RPMI8226 (cell line): ENCODE measurements at regions not wholly inside any gene's neighbourhood (a gene's known extent, or its start where the extent isn't known, plus 50 kb on each side); places are given as distances from the start of the nearest gene placed in this dataset.

Source experiments
- DNase-seq: peaks from one replicate; pipeline ENCODE4 v3.0.0-alpha.2; 2015

DNA sequence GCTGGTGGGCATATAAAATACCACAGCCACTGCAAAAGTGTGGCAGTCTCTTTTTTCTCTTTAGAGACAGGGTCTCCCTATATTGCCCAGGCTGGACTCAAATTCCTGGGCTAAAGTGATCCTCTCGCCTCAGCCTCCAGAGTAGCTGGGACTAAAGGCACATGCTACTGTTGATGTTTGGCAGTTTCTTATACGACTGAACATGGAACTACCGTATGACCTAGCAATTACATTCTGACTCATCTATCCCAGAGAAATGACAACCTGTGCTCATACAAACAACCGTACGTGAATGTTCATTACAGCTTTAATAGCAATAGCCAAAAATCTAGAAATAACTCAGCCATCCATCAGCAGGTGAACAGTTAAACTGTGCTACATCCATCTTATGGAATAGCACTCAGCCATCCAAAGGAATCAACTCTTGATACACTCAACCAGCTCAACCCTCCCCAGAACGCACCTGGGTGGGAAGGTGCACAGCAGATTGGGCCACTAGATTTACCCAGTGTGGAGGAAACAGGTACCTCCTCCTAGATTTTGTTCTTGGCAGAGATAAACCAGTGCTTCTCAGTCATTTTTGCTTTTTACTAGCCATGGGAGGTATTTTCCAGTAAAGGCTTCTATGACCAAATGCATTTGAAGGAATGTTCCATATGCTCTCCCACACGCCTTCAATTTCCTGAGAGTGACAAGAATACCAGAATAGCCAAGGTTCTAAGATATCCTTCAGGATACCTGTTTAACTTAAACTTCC is 130.5 kb downstream of the MED15 start:
- no peak for DNase-seq

DNA sequence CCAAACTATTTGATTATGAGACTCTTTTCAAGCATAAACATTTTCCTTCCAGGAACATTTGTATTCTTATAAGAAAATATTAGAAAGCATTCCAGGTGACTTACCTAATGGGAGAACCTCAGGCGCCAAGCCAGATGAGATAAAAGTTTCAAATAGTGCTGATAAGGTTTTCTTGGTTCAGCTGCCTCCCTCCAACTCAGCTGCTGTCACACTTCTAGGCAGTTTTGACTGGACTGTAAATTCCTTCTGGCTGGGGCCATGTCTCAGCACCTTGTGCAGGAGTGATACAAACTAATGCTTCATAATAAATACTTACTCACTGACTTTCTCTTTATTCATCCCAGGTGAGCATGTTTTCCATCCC is 131.1 kb downstream of the MED15 start:
- DNase-seq, result no peak

DNA sequence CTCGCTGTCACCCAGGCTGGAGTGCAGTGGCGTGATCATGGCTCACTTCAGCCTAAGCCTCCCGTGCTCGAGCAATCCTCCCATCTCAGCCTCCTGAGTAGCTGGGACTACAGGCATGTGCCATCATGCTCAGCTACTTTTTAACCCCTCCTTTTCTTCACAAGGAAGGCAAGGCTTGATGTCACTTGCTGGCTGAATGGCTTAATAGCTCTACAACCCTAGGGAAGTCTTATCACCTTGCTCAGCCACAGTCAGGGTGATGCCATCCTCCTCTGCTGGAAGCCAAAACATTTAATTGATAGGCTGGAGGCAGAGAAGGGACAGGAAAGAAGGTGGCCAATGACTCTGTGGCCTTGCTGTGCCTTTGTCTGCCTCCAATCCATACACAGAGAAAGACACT is 131.9 kb downstream of the MED15 start:
- DNase-seq, result no peak

DNA sequence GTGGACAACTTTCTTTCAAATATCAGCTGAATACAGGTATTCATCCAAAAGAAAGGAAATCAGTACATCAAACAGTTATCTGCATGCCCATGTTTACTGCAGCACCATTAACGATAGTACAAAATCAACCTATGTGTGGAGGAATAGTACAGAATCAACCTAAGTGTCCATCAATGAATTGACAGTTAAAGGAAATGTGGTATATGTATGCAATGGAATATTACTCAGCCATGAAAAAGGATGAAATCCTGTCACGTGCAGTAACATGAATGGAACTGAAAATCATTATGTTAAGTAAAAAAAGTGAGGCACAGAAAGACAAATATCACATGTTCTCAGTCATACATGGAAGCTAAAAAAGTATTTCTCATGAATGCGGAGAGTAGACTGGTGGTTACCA is 132.3 kb downstream of the MED15 start:
- DNase-seq, result no peak

DNA sequence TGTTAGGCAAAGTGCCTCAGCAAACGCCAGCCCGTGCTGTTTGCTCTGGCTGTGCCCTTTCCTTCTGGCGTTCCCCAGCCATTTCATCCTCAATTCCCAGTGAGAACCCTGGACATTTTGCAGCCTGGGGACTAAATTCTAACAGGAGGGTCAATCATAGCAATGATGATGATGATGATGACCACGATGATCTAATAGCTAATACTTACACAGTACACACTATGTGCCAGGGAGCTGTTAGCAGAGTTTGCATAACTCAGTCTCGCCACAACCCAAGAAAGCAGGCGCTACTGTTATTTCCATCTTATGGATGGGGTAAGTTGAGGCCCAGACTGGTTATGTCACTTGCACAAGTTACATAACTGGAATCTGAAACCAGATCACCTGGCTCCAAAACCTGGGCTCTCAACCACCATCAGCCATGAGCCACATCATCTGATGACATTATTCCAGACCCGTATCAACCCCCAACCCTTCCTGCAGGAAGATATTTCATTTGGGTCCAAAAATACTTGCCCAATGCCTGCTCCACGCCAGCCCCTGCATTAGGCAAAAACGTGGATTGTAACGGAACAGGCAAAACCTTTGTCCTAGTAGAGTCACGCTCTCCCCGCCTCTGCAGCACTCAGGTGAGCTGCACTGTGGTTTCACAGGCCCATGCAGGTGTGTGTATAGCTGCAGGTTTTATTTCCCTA is 132.6 kb upstream of the SERPIND1 start:
- DNase-seq, result no peak

DNA sequence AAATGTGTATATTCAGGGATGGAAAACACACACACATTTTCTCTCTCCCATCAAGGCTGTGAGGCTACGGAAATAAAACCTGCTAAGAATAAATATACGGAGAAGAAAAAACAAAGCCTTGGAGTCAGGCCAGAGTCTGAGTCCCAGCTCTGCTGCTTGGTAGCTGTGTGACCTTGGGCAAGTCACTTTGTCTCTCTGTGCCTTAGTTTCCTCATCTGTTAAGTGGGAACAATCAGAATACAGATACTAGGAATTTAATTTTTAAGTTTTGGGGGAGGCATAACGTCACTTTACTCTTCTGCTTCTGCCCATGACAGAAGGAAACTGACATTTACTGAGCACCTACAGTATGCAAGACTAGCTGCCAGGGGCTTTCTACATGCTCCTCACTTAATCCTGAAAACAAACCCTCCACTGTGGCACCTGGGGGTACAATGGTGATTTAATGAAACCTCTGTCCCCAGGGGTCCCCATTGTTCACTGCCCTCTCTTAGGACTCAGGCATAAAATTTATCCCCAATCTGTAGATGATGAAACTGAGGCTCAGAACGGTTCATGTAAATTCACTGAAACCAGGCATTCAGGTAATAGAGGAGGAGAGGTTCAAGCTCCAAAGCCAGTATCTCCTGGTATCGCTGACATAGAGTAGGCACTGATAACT is 131.9 kb upstream of the SERPIND1 start:
- no peak for DNase-seq

DNA sequence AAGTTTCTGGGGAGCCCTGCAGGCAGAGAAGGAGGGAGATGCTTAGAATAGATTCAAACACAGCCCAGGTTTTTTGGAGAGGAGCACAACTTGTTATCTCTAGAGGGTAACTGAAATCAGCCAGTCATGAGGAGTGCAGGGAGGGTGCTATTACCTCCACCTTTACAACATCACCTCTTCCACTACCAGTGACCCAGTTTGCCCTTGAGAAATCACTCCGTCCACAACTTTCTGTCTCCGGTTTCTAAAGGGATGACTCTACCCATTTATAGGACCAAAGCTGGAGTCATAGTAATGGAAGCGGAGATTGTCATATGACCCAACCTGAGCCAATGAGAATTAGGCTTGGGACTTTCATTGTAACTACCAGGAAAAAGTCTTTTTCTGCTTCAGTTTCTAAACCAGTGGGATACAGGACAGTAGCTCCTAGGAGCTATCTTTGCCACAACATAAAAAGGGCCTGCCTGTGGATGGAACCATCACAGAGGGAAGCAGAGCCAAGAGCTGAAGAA is 131.2 kb upstream of the SERPIND1 start:
- DNase-seq, result no peak

DNA sequence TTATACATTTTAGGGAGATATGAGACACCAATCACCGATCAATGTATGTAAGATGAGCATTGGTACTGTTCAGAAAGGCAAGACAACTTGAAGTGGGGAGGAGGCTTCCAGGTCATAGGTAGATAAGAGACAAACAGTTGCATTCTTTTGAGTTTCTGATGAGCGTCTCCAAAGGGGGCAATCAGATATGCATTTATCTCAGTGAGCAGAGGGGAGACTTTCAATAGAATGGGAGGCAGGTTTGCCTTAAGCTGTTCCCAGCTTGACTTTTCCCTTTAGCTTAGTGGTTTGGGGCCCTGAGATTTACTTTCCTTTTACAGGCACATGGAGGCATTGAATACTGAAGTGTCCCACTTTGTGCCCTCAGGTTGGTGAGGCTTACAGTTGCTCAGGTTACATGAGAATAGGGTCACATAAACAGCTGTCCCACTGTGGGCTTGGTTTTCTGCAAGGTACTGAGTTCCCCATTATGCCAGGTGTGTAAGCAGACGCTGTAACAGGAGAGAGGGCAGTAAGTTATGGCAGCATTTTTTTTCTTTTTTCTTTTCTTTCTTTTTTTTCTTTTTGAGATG is 129.8 kb upstream of the SERPIND1 start:
- no peak for DNase-seq

DNA sequence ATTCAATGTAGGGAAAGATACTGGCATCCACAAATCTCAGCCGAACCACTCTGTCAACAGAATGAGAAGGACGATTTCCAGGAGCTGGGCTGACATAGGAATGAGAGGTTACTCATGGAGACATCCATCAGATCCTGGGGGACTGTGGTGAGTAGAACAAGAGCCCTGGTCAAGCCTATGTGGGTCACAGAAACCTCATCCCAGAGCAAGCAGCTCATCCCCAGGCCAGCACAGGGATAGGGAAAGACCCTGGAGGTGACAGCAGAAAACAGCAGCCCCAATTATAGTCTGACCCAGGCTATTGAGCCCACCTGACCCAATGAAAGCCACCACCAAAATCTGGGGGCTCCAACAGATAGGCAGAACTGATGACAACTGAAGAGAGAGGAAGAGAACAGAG is 128.0 kb upstream of the SERPIND1 start:
- no peak for DNase-seq

DNA sequence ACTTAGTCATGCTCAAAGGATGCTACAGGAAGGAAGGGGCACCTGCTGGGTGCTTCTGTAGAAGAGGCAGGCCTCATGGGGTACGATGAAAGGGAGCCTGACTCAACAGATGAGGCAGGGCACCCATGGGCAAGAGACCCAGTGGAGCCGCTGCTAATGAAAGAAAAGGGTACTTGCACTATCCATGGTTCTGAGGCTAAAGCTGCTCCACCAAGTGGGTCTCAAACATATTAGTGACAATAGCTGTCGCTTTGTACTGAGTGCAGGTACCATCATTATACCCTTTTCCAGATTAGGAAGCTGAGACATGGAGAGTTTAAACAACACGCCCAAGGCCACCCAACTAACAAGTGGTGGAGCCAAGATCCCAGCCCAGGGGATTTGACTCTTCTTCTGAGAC is 127.5 kb upstream of the SERPIND1 start:
- no peak for DNase-seq

DNA sequence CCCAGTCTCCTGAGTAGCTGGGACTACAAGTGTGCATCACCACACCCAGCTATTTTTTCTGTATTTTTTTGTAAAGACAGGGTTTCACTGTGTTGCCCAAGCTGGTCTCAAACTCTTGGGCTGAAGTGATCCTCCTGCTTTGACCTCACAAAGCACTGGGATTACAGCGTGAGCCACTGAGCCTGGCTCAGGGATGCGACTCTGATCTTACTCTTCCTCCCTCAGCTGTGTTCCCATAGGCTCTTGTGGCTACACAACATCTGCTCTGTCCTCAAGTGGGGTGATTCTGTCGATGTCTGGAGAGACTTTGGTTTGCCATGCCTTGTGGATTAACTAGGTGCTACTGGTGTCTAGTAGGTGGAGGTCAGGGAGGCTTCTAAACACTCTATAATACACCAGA is 127.0 kb upstream of the SERPIND1 start:
- no peak for DNase-seq

DNA sequence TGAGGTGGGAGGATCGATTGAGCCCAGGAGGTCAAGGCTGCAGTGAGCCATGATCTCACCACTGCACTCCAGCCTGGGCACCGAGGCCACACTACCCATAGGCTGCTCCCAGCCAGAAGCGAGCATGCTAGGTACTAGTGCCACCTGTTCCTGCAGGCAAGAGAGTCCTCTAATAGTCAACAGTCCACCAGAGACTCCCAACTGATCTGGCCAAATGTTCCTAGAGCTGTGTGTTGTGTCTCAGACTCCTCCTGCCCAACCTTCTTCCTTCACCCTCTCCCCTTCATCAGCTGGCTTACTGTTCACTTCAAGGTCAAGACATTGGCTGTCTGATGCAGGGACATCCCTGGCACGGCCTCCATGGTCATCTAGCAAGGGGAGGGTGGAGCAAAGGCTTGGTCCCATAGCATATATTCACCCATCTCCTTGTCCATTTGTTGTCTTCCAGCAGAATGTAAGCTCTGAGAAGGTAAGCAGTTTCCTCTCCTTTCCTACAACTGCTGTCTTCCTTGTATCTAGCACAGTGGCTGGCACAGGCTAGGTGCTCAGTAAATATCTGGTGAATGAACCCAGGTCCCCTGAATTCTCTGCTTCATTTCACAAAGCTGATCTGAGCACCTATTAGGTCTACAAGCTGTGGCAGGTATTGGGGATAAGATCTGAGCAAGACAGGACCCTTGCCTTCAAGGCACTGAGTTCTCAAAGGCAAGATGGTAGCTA is 126.2 kb upstream of the SERPIND1 start:
- DNase-seq, result no peak

DNA sequence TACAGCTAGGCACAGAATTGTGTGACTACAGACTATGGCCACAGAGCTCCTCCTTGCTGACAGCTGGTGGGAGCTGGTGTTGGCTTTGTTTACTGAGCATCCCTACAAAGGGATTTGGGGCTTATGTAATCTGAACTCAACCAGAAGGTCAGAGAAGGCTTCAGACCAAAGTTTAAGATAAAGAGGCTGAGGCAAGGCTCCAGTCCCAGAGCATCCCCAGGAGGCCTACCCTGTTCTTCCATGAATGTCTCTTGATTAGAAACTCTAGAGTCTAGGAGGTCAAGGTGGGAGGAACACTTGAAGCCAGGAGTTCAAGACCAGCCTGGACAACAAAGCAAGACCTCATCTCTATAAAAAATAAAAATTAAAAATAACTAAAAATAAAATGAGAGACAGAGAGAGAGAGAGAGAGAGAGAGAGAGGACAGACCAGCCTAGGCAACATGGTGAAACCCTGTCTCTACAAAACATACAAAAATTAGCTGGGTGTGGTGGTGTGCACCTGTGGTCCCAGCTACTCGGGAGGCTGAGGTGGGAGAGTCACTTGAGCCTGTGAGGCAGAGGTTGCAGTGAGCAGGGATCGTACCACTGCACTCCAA is 125.5 kb upstream of the SERPIND1 start:
- DNase-seq, result no peak

DNA sequence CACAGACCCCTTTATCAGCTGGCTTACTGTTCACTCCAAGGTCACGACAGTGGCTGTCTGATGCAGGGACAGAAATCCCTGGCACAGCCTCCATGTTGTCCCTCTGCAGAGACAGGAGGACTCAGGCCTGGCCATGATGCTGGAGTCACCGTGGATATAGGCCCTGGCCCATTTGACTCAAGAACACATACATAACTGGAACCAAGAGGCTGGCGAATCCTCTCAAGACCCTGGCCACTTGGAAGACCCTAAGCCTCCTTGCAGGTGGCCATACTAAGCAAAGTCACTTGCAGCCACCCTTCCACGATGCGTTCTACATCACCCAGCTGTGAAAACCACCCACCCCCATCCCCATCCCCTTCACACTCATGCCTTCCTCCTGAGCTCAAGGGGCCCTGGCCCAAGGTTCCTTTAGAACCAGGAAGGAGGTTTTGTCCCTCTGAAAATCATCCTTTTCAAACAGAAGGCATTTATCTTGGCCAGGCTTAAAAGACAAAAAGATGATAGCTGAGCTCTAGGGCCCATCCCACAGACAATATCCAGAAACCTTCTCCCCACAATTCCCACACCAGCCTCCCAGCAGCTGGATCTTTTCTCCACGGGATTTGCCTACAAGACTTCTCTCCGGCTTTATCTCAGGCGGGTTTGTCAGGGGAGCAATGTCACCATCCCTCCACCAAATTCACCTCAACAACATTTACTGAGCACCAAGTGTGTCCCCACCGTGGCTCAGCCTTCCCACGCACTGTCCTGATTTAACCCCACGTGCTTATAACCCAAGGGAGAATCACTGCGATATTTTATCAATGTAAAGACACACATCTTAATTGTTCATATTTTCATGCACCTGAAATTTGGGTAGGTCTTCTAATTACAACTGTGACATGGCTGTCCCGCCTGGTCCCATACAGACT is 123.4 kb upstream of the SERPIND1 start:
- DNase-seq, result no peak

DNA sequence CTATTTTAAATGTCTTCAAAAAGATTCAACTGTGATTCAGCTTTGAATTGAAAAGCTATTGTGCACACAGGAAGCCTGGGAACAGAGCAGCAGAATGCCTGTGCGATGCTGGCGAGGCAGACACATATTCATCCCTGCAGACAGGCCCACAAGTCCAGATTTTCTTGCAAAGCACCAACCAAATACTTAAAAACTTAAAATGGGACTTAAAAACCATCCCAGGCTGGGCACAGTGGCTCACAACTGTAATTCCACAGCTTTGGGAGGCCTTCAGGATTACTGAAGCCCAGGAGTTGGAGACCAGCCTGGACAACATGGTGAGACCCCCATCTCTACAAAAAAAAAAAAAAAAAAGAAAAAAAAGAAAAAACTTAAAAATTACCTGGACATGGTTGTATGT is 122.6 kb upstream of the SERPIND1 start:
- DNase-seq, result no peak

DNA sequence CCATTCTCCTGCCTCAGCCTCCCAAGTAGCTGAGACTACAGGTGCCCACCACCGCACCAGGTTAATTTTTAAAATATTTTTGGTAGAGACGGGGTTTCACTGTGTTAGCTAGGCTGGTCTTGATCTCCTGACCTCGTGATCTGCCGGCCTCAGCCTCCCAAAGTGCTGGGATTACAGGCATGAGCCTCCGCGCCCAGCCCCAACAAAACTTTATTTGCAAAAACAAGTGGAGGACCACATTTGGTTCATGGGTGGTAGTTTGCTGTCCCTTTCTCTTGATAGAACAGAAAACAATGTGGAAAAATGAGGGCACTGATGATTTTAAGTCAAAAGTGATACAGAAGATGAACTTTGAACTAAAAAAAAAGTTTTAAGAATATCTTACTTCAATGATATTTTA is 121.8 kb upstream of the SERPIND1 start:
- no peak for DNase-seq

DNA sequence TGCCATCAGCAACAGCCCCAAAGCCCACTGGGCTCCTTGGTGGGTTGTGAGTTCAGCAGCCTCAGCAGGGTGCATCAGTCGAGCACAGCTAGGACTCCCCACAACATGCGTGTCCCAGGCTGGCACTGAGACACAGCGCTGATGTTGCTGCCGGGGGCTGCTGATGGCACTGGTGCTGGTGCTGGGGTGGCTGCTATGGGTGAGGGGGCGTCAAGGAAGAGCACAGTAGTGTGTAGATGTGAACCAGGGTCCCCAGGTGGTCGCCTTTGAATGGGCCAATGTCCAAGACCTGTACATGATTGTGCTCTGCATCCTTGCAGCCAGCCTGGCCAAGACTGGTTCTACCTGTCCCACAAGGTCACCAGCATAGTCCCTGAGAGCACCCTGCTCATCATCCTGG is 121.3 kb upstream of the SERPIND1 start:
- DNase-seq, result no peak

DNA sequence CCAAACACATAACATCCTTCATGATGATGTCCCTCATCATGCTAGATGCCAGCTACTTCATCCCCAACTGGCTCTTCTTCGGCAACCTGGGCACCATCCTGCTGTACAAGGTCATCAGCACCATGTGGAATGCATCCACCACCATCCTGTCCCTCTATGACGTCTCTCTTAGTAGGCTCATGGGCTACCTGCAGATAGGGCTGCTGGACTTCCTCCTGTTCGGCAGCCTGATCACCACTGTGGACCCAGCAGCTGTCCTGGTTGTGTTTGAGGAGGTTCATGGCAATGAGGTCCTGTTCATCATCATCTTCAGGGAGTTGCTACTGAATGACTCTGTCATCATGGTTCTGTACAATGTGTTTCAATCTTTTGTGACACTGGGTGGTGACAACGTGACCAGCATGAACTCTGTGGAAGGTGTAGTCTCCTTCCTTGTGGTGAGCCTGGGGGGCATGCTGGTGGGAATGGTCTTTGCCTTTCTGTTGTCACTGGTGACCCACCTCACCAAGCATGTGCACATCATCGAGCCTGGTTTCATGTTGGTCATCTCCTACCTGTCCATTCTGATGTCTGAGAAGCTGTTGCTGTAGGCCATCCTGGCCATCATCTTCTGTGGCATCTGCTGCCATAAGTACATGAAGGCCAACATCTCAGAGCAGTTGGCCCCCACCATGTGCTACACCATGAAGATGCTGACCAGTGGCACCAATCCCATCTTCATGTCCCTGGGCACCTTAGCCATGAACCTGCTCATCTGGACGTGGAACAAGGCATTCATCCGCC is 120.7 kb upstream of the SERPIND1 start:
- no peak for DNase-seq

DNA sequence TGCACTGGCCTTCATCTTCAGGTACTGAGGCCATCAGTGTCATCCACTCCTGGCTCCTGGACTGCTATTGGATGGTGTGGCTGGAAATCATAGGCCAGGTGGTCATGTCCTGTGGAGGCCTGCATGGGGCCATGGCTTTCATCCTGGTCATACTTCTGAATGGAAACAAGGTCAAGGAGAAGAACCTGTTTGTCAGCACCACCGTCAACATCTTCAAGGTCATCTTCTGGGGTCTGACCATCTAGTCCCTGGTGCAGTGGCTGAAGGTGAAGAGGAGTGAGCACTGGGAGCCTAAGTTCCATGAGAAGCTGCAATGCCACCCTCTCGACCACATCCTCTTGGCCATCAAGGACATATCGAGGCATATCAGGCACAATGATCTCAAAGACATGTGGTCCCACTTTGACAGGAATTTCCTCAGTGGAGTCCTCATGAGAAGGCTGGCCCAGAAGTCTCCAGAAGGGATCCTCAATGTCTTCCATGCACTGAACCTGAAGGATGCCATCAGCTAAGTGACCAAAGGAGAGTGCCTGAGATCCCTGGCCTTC is 120.0 kb upstream of the SERPIND1 start:
- no peak for DNase-seq
